ENCODE measurements at regions not wholly inside any gene's neighbourhood (a gene's known extent, or its start where the extent isn't known, plus 50 kb on each side); places are given as distances from the start of the nearest gene placed in this dataset.

DNA sequence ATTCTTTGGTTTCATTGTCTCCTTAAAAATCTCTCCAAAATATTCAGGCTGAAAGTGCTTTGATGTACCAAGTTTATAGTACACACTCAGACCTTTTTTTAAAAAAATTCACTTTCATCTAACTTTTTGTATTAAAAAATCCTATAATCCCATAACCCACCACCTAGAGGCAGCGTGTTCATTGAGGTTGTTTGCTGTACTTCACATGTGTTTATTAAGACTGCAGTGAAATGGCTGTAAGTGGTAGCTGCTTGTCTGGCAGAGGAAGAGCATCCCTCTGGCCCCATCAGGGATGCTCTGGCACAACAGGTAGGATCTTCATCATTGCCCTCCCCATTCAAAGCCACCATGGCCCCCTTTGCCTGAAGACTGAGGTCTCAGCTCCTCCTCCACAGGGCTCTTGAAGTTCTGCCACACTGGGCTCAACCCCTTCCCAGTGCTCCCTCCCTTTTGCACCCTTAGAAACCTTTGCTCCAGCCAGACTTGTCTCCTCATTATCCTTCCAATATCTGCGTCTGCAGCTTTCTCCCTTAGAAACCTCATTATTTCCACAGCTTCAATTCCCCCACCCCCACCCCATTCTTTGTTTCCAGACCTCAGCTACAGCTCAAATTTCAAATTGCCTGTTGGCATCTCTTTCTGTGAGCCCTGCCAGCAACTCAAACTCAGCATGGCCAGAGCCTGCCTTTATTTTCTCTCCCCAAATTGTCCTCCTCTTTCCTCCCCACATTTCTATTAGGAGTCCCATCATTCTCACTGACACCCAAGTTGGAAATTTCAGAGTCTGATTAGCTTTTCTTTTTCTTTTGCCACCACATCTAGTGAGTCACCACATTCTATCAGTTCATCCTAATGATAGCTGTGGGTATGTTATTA lies 369.6 kb upstream of the USP24 start:
- DNase-seq = no peak

DNA sequence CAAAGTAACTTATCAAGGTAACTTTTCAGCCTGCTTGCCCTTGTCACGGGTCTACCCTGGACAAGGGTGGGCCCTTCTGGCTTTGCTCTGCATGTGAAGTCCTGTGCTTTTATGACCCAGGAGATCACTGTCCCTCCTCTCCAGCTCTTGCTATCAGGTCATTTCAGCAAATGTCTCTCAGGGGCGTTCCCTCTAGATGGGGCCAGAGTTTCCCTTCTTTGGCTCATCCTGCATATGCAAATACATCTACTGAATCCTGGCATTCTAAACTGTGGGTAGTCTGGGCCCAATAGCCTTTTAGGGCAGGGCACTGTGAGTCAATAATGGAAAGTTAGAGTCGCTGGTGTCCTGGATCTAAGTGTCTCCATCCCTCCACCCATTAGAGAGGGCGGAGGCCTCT lies 366.9 kb upstream of the USP24 start:
- no peak for DNase-seq

DNA sequence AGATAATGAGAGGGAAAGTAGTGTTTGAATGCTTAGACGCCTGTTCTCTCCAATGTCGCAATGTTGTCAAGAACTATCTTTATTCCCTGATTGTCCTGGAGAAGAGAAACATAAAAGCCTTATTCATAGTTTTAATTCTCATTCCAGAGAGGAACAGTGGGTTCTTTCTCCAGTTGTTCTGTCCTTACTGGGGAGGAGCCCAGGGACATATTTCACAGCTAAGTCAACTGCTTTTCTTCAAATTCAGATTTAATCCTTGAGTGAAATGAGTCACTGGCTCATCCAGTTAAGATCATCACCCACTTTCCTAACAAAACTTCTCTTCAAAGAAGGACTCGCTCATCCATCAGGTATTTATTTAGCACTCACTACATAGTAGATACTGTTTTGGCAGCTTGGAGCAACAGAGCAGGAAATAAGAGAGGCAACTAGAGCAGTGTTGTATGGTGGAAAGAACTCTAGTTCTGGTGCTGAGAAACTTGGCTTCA lies 365.7 kb upstream of the USP24 start:
- no peak for DNase-seq

DNA sequence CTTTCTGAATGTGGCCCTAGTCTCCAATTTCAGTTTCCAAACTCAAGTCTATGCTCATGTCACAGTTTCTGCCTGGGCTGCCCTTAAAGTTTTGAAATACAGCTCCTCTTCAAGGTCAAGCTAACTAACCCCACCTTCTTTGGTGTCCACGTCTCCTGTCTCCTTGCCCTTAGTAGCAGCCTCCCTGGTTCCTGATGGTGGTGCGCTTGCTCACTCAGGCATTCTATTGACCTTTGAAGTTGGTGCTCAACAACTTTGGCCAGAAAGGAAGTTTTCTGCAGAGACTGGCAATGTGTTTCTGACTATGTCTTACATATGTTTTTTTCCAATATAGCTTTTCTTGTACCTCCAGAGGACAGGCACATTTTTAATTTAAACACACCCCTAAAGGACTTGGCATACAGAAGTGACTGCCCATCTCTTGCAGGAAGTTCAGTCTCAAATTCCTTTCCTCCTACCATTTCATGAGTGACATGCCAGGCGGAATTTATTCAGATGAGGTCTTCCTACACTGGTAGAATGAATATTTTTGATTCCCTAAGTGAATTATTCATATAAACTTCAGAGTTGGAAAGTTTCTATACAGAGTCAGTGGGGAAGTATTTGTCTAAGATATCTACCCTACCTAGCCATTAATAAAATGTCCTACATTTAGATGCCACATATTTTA lies 364.3 kb upstream of the USP24 start:
- DNase-seq = no peak

GRCh38 chr1:55578646-55579045 lies 363.5 kb upstream of the USP24 start:
- DNase-seq = no peak

- no peak for DNase-seq
Observed at GRCh38 chr1:55575571-55576279, 360.6 kb upstream of the USP24 start.

GRCh38 chr1:55574691-55575225 lies 359.6 kb upstream of the USP24 start:
- DNase-seq = no peak

DNA sequence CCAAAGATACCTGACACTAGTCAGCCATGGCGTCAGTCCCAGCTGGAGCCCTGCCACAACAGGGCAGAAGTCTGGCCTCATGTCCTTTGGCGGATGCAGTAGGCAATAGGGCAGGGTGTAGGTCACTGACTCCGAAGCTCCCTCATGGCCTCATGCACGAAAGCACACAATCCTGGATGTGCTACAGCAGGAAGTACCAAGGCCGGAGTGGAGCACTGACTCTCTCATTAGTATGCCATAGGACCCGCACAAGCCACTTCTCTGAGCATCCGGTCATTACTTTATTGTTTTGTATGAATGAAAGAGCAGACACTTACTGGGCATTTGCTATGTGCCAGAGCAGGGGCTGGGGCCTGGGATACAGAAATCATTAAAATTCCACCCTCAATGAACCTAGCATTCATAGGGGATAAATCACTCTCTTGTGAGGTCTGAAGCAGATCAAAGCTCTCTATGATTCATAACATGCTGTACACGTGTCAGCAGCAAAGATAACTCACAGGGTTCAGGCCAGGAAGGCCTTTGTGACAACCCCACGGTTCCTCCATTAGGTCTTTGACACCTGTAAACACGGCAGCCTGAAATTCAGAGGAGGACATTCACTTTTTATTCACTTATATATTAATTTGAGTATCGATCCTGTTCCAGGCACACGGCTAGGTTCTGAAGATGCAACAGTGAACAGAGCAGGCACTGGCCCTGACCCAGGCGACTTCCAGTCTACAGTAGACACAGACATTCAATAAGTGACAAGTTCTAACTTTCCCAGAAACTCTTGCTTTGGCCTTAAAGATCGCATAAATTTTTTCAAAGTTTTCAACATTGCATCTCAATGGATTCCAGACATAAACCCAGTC lies 357.9 kb upstream of the USP24 start:
- DNase-seq = no peak

GRCh38 chr1:55571767-55572166 lies 356.6 kb upstream of the USP24 start:
- DNase-seq = no peak

GRCh38 chr1:55569417-55569816 lies 354.3 kb upstream of the USP24 start:
- DNase-seq = no peak

GRCh38 chr1:55568732-55569131 lies 353.6 kb upstream of the USP24 start:
- no peak for DNase-seq

GRCh38 chr1:55560266-55560665 lies 345.1 kb upstream of the USP24 start:
- no peak for DNase-seq

DNA sequence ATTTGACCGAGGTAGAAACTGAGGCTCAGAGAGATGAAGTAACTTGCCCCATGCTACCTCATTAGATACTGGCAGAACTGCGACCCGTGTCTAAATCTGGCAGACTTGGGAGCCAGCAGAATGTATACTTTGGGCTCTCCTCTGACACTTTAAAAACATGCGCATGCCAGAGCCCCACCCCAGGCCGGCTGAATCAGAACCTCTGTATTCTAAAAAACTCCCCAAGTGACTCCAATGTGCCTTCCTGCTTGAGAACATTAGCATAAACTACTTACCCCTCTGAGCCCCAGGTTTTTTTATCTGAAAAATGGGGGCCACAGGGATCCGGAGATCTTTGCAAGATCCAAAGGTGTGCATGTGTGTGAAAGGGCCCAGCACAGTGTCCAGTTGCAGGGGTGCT lies 344.7 kb upstream of the USP24 start:
- no peak for DNase-seq

DNA sequence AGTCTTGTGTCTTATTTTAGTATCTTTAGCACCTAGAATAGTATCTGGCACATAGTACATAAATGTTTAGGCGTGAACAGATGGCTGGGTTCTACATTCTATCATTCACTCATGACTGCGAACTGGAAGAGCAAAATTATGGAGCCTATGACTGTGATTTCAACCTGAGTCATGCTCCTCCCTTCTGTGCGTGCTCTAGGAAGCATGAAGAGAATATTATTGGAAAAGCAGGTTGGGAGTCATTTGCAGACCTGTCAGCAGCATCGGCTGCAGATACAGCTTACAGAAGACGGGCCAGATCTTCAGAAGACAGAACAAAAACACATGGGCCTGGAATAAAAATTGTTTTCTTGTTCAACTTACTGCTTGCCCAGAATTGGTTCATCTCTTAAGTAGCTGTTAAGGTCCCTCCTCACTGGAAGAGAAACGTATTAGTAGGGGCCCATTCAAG lies 344.0 kb upstream of the USP24 start:
- DNase-seq = no peak

DNA sequence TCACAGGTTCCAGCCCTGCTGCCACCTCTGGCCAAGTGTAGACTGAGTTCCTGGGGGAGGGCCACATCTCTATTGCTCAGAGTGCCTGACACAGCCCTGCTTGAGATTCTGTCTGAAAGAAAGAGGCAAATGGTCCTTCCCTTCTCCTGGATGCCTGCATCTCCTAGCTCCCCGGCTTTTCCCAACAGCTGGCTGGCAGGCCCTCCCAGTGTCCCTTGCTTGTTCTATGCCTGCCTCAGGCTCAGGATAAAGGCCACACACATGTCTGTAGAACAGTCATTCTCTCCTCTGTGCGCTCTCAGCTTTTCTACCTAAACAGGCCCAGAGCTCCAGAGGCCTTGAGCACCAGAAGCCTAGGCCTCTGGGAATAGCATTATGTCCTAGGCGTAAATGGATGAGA lies 343.4 kb upstream of the USP24 start:
- DNase-seq = no peak

DNA sequence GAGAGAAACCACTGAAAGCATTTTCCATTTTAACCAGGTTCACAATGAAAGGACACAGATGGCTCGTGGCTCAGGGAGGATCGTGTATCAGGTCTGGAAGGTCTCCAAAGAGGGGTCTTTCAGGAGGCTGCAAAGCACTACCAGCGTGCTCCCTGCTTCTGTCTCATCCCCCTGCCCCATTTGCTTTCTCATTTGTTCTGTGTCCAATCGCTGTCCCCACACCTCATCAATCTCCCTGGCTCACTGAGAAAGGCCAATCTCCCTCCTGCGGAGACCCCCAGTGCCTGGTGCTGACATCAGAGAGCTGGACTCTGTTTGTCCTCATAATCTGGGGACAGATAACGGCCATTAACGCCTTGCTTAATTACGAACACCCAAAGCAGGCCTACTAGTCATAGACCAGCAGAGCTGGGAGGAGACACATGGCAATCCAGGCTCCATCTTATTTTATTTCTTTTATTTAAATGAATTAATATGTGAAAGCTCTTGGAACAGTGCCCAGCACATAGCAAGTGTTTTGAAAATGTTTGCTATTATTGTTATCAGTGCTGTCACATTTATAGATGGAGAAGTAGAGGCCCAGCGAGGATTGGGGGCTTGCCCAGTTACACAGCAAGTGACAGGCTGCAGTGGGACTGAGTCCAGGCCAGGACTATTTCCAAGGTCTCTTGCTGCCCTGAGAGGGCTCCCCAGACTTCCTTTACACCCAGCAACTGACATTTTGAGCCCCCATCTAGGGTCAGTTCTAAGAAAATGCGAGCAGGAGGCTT lies 341.0 kb upstream of the USP24 start:
- DNase-seq = no peak

DNA sequence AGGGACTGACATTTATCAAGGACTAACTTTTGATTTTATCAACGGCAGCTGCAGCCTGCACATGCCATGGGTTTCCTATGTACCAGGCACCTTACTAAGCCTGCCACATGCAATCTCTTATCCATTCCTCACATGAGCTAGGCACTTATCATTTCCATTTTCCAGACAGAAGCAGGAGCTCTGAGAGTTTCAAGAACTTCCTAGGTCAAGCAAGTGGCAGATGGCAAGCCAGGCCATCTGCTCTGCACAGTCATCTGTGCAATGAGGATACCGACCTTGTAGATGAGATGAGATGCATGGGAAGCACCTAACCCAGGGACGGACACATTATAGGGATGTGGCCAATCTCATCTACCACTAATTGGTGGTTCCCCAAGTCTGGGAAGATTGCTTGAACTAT lies 339.4 kb upstream of the USP24 start:
- DNase-seq = no peak

GRCh38 chr1:55552636-55553035 lies 337.5 kb upstream of the USP24 start:
- DNase-seq = no peak

DNA sequence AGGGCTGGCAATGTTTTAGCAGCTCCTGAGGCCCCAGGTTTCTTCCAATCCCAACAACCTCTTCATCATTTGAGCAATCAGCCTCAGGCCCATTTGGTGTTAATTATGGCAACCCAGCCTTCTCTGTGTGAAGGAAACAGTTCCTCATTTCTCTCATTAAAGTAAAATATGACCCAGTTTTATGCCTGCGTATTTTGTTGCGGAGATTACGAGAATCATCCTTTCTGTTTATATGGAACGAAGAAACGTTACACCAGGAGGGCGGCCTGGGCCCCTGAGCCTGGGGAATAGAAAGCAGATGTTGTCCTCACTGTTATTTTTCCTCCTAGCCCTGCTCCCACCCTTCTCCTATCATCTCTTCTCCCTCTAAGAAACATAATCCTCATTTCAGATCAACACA lies 332.2 kb upstream of the USP24 start:
- DNase-seq = no peak

DNA sequence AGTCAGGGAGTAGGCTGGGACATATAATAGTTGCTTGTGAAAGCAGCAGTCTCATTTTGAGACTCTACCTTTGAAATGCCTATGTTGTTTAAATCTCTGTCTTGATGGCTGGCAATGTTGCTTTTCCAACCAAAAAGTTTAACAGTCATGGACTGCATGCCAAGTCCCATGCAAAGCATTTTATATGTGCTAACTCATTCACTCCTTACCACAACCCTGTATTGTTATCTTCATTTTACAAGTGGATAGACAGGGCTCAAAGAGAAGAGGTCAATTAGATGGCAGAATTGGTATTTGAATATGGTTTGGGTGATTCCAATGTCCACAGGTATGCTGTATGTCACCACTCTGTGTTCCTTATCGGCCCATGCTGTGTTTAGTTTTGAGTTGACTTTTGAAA lies 331.4 kb upstream of the USP24 start:
- no peak for DNase-seq

DNA sequence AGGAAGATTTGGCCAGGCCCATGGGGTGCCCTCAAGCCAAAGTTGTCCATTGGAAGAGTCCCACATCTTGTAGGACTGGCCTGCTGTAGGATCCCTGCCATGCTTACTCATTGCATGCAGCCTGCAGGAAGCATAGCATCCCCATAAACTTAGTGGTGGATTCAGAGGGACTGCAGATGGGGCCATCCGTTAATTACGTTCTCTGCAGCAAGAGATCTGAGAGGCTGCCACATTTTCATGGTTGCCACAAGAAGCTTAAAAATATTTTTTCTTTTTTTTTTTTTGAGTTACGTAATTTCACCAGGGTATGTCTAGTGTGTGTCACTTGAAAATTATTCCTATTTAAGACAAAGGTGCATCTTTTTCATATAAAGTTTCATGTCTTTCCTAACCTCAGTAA lies 329.7 kb upstream of the USP24 start:
- no peak for DNase-seq
